HUES64 (cell line): ENCODE measurements at regions not wholly inside any gene's neighbourhood (a gene's known extent, or its start where the extent isn't known, plus 50 kb on each side); places are given as distances from the start of the nearest gene placed in this dataset.

Experiments
- H3K27ac ChIP-seq: 2 replicates; pipeline ENCODE4 v1.7.0; 2013; ENCODE audit warnings: low read depth, low read length, inconsistent platforms
- H3K27me3 ChIP-seq: 2 replicates; pipeline ENCODE4 v1.6.1; 2013; ENCODE audit warnings: mild to moderate bottlenecking, low read length; ENCODE audit not compliant: insufficient read depth
- H3K36me3 ChIP-seq: 2 replicates; pipeline ENCODE4 v1.6.1; 2013; ENCODE audit warnings: mild to moderate bottlenecking, low read length; ENCODE audit not compliant: insufficient read depth
- H3K4me1 ChIP-seq: 2 replicates; pipeline ENCODE4 v1.6.1; 2013; ENCODE audit warnings: mild to moderate bottlenecking, low read length, moderate library complexity; ENCODE audit not compliant: insufficient read depth
- H3K4me3 ChIP-seq: 2 replicates; pipeline ENCODE4 v1.5.1; 2013; ENCODE audit warnings: mild to moderate bottlenecking, low read length, moderate library complexity
- H3K9ac ChIP-seq: 2 replicates; pipeline ENCODE4 v1.6.1; 2013; ENCODE audit warnings: mild to moderate bottlenecking, low read depth, low read length
- H3K9me3 ChIP-seq: 2 replicates; pipeline ENCODE4 v1.6.1; 2013; ENCODE audit warnings: low read depth, low read length; ENCODE audit not compliant: insufficient read depth
- WGBS: fragments of 150-250, 120-280 bp; methylation state at CpG from one replicate; pipeline ENCODE4 v1.1.7; 2013; ENCODE audit warnings: missing lambda C conversion rate; 5-methylcytosine and 5-hydroxymethylcytosine counted together

- Histone ChIP-seq H3K27ac (no peak overlapping the region), H3K4me3 (no peak overlapping the region), H3K4me1 (no peaks in the 10 kb centered on the region), H3K27me3 (no peaks in the 10 kb centered on the region), H3K9me3 (no peaks in the 10 kb centered on the region), H3K36me3 (no peaks in the 10 kb centered on the region), H3K9ac (no peak overlapping the region)
- WGBS: no CpG with 5 or more reads among the region's 1 CpG
Observed at GRCh38 chr2:117118994-117119393, 695.5 kb upstream of the DDX18 start.

GRCh38 chr2:117123362-117123761, 691.1 kb upstream of the DDX18 start:
- Histone ChIP-seq H3K4me3 (no peak overlapping the region), H3K27ac (no peak overlapping the region), H3K27me3 (no peaks in the 10 kb centered on the region), H3K9ac (no peak overlapping the region), H3K4me1 (no peaks in the 10 kb centered on the region), H3K9me3 (no peaks in the 10 kb centered on the region), H3K36me3 (no peaks in the 10 kb centered on the region)
- WGBS: 90% methylated on average over 1 of the region's 1 CpG

- H3K9me3 ChIP-seq: 0 out of 2 replicates have a peak, but pooled peaks cover 5% of the 10 kb centered on the region
- no peaks in the 10 kb centered on the region for H3K36me3 ChIP-seq
- no peaks in the 10 kb centered on the region for H3K27me3 ChIP-seq
- no peak overlapping the region for H3K27ac ChIP-seq
- 90% methylated on average over 2 of the region's 3 CpGs for WGBS
- H3K9ac ChIP-seq: no peak overlapping the region
- H3K4me3 ChIP-seq: no peak overlapping the region
- no peaks in the 10 kb centered on the region for H3K4me1 ChIP-seq
Observed at GRCh38 chr2:117126656-117127055, 687.8 kb upstream of the DDX18 start.

GRCh38 chr2:117127680-117128079, 686.8 kb upstream of the DDX18 start:
- 0 out of 2 replicates have a peak, but pooled peaks cover 5% of the 10 kb centered on the region for H3K9me3 ChIP-seq
- no peaks in the 10 kb centered on the region for H3K27me3 ChIP-seq
- no peak overlapping the region for H3K4me3 ChIP-seq
- no peak overlapping the region for H3K27ac ChIP-seq
- H3K4me1 ChIP-seq: no peaks in the 10 kb centered on the region
- no peaks in the 10 kb centered on the region for H3K36me3 ChIP-seq
- H3K9ac ChIP-seq: no peak overlapping the region

- Histone ChIP-seq H3K9ac (no peak overlapping the region), H3K4me3 (no peak overlapping the region), H3K27me3 (no peaks in the 10 kb centered on the region), H3K27ac (no peak overlapping the region), H3K36me3 (no peaks in the 10 kb centered on the region), H3K4me1 (no peaks in the 10 kb centered on the region), H3K9me3 (0 out of 2 replicates have a peak, but pooled peaks cover 5% of the 10 kb centered on the region)
- 89% methylated on average over 1 of the region's 1 CpG for WGBS
Observed at GRCh38 chr2:117128461-117128860, 686.0 kb upstream of the DDX18 start.

GRCh38 chr2:117137371-117137770, 677.1 kb upstream of the DDX18 start:
- no peak overlapping the region for H3K27ac ChIP-seq
- no CpG with 5 or more reads among the region's 2 CpGs for WGBS
- H3K4me3 ChIP-seq: no peak overlapping the region
- no peaks in the 10 kb centered on the region for H3K4me1 ChIP-seq
- no peak overlapping the region for H3K9ac ChIP-seq
- H3K27me3 ChIP-seq: no peaks in the 10 kb centered on the region
- H3K36me3 ChIP-seq: no peaks in the 10 kb centered on the region
- H3K9me3 ChIP-seq: no peaks in the 10 kb centered on the region

- H3K27me3 ChIP-seq: no peaks in the 10 kb centered on the region
- no peaks in the 10 kb centered on the region for H3K4me1 ChIP-seq
- H3K9ac ChIP-seq: no peak overlapping the region
- WGBS: 97% methylated on average over 1 of the region's 2 CpGs
- H3K27ac ChIP-seq: no peak overlapping the region
- H3K36me3 ChIP-seq: no peaks in the 10 kb centered on the region
- H3K4me3 ChIP-seq: no peak overlapping the region
- peaks cover 20% of the 10 kb centered on the region for H3K9me3 ChIP-seq
Observed at GRCh38 chr2:117169036-117169765, 645.3 kb upstream of the DDX18 start.

GRCh38 chr2:117170897-117171296, 643.6 kb upstream of the DDX18 start:
- Histone ChIP-seq H3K9me3 (peaks cover 20% of the 10 kb centered on the region), H3K4me3 (no peak overlapping the region), H3K4me1 (no peaks in the 10 kb centered on the region), H3K9ac (no peak overlapping the region), H3K27ac (no peak overlapping the region), H3K27me3 (no peaks in the 10 kb centered on the region), H3K36me3 (no peaks in the 10 kb centered on the region)
- WGBS: 95% methylated on average over 1 of the region's 1 CpG

GRCh38 chr2:117179405-117179804, 635.1 kb upstream of the DDX18 start:
- Histone ChIP-seq H3K36me3 (no peaks in the 10 kb centered on the region), H3K27ac (no peak overlapping the region), H3K4me1 (no peaks in the 10 kb centered on the region), H3K4me3 (no peak overlapping the region), H3K9ac (no peak overlapping the region), H3K27me3 (no peaks in the 10 kb centered on the region), H3K9me3 (no peaks in the 10 kb centered on the region)
- WGBS: 96% methylated on average over 3 of the region's 3 CpGs

GRCh38 chr2:117190856-117191559, 623.5 kb upstream of the DDX18 start:
- 88% methylated on average over 6 of the region's 6 CpGs for WGBS
- Histone ChIP-seq H3K4me1 (0 out of 2 replicates have a peak, but pooled peaks cover 9% of the 10 kb centered on the region), H3K27me3 (no peaks in the 10 kb centered on the region), H3K27ac (no peak overlapping the region), H3K4me3 (no peak overlapping the region), H3K9me3 (no peaks in the 10 kb centered on the region), H3K36me3 (no peaks in the 10 kb centered on the region), H3K9ac (no peak overlapping the region)

- H3K9ac ChIP-seq: no peak overlapping the region
- no peaks in the 10 kb centered on the region for H3K27me3 ChIP-seq
- H3K4me3 ChIP-seq: no peak overlapping the region
- 94% methylated on average over 4 of the region's 4 CpGs for WGBS
- H3K9me3 ChIP-seq: no peaks in the 10 kb centered on the region
- no peak overlapping the region for H3K27ac ChIP-seq
- H3K4me1 ChIP-seq: peaks cover 14% of the 10 kb centered on the region; the same call in 1 of the 2 replicates
- H3K36me3 ChIP-seq: no peaks in the 10 kb centered on the region
Observed at GRCh38 chr2:117195381-117195780, 619.1 kb upstream of the DDX18 start.
